NB4 (cell line): ENCODE measurements at regions not wholly inside any gene's neighbourhood (a gene's known extent, or its start where the extent isn't known, plus 50 kb on each side); places are given as distances from the start of the nearest gene placed in this dataset.

Experiments used
- MAX ChIP-seq: IDR thresholded peaks from 2 replicates; pipeline ENCODE4 v1.6.1; 2011; ENCODE audit warnings: low read depth, low read length
- POLR2A ChIP-seq: IDR thresholded peaks from 2 replicates; pipeline ENCODE4 v1.6.1; 2011; ENCODE audit warnings: mild to moderate bottlenecking; ENCODE audit not compliant: insufficient read length; ENCODE audit errors: extremely low read depth

GRCh38 chr14:34189866-34190265 lies 239.0 kb upstream of the EGLN3 start:
- TF ChIP-seq POLR2A (no peak), MAX (no peak)
